GM18505 (cell line): ENCODE measurements at regions not wholly inside any gene's neighbourhood (a gene's known extent, or its start where the extent isn't known, plus 50 kb on each side); places are given as distances from the start of the nearest gene placed in this dataset.

ENCODE experiments used
- ATAC-seq: cut with Tn5 transposase; IDR thresholded peaks from one replicate; pipeline ENCODE4 v1.9.1; 2021; ENCODE audit not compliant: unreplicated experiment
- POLR2A ChIP-seq: IDR thresholded peaks from 4 replicates; pipeline ENCODE4 v1.6.1; 2011; ENCODE audit warnings: borderline replicate concordance; ENCODE audit not compliant: insufficient read depth, insufficient read length; ENCODE audit errors: extremely low read depth

- TF ChIP-seq POLR2A = no peak
Measured at GRCh38 chr2:166609183-166609959, 115.3 kb upstream of the SCN7A start.

GRCh38 chr2:166607880-166608279, 113.8 kb upstream of the SCN7A start:
- TF ChIP-seq POLR2A = no peak
- ATAC-seq = no peak

More at GRCh38 chr2:166609183-166609959, 115.3 kb upstream of the SCN7A start:
- no peak for ATAC-seq

- ATAC-seq = no peak
Measured at GRCh38 chr2:166593403-166593802, 99.4 kb upstream of the SCN7A start.

DNA sequence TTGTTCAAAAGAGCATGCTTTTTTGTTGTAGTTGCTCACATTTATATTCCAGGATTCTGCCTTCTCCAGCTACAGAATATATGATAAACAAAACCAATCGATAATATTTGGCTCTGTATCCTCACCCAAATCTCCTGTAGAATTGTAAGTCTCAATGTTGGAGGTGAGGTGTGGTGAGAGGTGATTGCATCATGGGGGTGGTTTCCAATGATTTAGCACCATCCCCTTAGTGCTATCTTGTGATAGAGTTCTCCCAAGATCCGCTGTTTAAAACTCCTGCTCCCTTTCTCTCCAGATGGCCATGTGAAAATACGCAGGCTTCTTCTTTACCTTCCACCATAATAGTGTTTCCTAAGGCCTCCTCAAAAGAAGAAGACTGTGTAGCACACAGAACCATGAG, 98.7 kb upstream of the SCN7A start:
- TF ChIP-seq POLR2A = no peak
- ATAC-seq = no peak

More at GRCh38 chr2:166593403-166593802, 99.4 kb upstream of the SCN7A start:
- no peak for TF ChIP-seq POLR2A

- no peak for ATAC-seq
- TF ChIP-seq POLR2A = no peak
Measured at GRCh38 chr2:166591226-166591625, 97.2 kb upstream of the SCN7A start.

- no peak for TF ChIP-seq POLR2A
- no peak for ATAC-seq
Measured at GRCh38 chr2:166573391-166573790, 79.3 kb upstream of the SCN7A start.

GRCh38 chr2:166572937-166573336, 78.9 kb upstream of the SCN7A start:
- TF ChIP-seq POLR2A = no peak
- ATAC-seq = no peak

DNA sequence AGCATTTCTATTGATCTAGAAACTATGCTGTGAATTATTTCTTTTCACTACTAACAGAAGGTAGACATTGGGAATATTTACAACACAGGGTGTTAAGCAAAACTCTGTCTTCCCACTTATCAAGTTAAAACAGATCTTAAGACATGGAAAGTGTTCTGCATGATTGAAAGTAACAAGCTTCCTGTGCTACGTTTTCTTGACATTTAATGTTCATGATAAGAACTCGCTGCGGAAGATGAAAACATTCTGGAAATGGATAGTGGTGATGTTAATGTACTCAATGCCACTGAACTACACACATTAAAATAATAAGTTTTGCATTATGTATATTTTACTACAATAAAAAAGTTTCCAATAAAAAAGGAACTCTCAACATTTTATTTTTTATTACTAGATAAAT, 74.4 kb upstream of the SCN7A start:
- no peak for TF ChIP-seq POLR2A
- no peak for ATAC-seq

- TF ChIP-seq POLR2A = no peak
- ATAC-seq = no peak
Measured at GRCh38 chr2:166565501-166565900, 71.5 kb upstream of the SCN7A start.

DNA sequence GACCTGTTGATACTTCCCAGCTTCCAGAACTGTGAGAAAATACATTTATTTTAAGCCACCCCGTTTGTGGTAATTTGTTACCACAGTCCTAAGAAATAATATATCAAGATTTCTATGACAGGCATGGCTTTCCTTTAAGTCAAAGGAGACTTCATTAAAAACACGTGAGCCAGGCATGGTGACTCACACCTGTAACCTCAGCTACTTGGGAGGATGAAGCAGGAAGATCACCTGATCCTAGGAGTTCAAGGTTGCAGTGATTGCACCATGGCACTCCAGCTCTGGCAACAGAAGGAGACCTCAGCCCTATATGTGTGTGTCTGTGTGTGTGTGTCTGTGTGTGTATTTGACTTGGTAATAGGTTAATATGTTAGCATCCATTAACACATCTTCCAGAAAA, 69.8 kb upstream of the SCN7A start:
- no peak for TF ChIP-seq POLR2A
- no peak for ATAC-seq

DNA sequence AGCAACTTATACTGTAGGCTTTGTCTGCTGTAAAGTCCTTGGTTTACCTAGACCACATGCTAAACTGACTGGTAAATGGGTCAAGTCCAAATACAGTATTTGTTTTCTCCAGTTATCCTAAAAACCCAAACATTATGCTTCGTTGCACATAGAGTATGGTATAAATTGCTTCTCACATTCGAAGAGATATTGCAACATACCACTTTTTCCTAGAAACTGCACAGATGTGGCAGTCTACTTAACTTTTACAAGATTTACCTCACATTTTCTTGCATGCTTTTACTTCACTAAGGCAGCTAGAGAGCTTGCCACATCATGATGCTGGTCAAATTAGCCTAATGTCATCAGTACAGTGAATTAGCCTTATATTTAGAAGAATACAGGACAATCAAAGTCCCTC, 66.0 kb upstream of the SCN7A start:
- no peak for ATAC-seq

GRCh38 chr2:166550923-166551322, 56.9 kb upstream of the SCN7A start:
- no peak for ATAC-seq
- no peak for TF ChIP-seq POLR2A

More for the DNA sequence above, 66.0 kb upstream of the SCN7A start:
- TF ChIP-seq POLR2A = no peak

- ATAC-seq = no peak
- no peak for TF ChIP-seq POLR2A
Measured at GRCh38 chr2:166545473-166545872, 51.4 kb upstream of the SCN7A start.
